ENCODE measurements at regions not wholly inside any gene's neighbourhood (a gene's known extent, or its start where the extent isn't known, plus 50 kb on each side); places are given as distances from the start of the nearest gene placed in this dataset.

DNA sequence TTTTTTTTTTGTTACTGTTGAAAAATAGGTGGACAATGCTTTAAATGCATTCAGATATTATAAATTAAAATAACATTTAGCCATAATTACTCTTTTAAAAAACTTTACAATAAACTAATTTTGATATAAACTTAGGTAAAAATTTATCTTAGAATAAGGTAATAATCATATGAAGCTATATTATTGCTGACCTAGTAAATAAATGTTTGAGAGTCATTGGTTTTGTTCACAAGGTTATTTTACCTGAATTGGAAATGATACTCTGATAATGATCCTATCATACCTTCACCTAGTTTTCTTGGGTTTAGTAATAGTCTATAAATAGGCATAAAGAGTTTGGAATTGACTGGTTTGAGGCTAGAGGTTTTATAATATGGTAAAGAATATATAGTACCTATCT, 1076.4 kb upstream of the CDH6 start:
- DNase-seq, result no peak

DNA sequence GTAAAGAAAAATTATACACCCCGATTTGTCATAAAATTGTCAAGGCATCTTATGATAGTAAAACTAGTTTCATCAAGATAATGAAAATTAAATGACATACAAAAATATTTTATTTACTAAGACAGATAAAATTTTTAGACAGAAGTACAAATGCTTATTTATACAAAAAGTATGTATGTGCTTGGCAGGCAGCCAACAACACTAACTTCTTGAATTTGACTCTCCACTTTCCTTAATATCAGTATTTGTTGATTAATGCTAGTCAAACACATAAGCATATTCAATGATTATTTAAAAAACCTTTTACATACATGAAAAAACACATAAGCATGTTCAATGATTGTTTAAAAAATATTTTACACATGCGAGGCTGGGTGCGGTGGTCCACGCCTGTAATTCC, 1079.9 kb upstream of the CDH6 start:
- DNase-seq, result no peak

DNA sequence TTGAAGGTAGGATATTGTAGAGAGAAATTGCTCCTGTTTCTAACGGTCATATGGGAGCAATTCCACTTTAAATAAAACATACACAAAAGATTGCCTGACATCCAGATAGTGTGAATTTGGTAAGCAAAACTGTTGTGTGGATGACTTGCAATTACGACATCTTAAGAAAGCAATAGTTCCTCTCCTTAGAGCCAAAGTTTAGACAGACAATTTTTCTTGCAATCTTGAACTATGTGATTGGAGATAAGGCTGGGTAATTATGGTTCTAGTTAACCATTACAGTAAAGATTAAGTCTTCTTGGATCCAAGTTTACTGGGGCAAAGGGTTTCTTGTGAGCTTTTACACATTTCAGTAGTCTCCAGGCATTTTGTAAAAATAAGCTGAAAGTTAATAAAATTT, 1080.6 kb upstream of the CDH6 start:
- no peak for DNase-seq

DNA sequence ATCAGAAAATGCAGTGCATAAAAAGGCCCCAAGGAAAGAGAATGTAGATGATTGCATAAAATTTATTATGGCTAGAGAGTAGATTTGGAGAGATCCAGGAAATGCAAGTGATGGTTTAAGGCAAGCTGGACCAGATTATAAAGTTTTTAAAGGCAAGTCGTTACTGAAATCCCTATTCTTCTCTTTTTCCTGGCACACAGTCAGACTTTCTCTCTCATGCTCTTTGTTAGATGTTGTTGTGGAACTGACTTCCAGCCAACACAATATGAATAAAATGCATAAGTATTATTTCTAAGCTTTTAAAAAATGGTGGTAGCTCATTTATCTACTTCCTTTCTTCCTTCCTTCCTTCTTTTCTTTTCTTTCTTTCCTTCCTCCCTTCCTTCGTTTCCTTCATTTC, 1085.4 kb upstream of the CDH6 start:
- DNase-seq, result no peak

DNA sequence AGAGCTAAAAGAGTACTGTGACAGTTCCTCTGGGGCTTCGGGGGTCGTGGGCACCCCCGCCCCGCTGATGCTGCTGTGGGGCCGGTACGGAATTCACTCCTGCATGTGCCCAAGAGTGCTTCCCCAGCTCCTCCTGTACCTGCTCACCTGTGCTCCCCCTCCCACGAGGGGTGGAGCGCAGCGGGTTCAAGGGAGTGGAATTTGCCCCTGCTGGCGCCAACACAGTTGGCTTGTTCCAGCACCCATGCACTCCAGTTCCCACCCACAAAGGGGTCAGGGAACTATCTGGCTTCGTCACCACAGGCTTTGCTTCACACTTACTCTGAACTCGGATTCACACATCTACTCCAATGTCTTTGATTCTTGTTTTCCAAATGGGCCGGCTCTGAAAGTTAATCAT, 1086.9 kb upstream of the CDH6 start:
- no peak for DNase-seq

DNA sequence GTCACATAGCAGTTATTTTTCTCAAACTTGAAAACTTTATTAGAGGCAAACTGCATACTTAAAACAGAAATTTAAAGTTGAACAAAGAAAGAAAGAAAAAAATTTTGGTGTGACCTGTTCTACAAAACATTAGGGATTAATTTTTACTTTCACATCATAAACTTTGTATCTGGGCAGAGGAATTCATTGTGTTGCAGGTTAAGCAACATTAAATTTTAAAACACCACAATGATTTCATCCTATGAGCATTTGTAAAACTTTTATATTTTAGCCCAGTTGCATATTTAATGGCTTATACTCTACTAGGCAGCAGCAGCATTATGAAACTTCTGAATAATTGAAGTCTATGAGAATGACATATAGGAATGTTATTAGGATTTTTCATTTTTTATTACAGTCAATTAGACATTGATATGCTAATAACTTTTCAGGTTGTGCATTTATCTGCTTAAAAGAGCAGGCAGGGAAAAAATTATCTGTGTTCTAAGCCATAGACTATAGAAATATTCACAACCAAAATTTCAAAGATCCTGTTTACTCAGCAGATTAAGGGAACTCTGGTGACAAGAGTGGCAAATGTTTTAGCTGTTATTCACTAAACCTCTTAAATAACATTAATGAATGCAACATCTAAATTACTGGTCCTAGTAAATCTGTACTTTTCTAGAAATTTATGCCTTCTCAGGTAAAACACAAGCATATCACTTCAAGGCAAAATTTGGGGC, 1088.5 kb upstream of the CDH6 start:
- DNase-seq, result no peak

DNA sequence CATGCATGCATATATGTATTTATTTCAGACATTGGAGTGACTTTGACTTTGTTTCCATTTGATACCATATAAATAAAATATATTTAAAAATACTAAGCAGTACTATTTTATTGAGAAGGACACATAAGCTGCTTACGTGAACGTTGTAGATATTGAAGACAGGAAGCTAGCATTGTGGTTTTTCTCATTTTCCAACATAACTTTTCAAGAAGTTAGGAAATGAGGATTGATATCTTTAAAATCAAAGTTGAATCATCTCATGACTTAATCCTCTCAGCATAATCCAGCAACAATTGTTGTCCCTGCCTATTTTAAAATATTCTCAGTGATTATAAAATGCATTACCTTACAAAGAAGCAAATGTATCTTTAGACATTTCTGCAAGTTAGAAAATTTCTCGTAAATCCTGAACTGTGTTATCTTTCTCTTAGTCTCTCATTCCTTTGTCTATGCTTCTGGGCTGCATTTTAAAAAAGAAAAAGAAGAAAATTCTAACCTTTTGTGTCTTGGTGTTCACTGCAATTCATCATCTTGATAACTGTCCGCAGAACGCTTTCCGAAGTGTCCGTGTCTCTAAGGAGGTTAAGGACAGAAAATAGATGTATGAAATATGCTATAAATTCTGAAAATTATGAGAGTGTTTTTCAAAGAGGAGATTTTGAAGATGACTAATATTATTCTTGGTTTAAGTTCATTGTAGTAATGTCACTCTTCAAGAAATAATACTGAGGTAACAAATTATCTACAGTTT, 1089.9 kb upstream of the CDH6 start:
- no peak for DNase-seq

DNA sequence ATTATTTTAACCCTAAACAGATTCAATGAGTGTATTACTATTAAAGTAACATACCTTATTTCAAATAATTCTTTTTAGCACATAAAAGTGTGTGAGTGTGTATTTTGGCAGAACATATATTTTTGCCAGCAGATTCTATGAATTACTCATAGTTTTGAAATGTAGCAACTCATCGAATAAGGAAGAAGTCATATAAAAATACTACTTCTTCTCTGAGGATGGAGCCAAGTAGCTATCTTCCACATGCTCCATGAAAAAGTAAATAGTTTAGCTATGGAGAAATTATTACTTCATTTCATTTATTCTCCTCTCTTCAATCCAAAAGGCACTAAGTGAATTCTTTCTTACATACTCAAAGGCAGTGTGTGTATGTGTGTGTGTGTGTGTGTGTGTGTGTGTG, 1090.4 kb upstream of the CDH6 start:
- no peak for DNase-seq

DNA sequence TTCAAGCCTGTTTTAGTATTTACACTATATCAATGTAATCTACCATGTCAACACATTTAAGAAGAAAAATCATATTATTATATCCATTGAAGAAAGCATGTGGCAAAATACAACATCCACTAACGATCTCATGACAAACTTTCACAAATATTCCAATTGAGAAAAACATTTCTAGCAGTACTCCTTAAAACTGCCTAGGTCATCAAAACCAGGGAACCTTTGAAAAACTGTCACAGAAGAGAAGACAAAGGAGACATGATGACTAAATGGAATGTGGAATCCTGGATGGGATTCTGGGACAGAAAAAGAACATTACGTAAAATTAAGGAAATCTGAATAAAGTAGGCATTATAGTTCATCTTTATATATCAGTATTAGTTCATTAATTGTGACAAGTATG, 1091.3 kb upstream of the CDH6 start:
- no peak for DNase-seq

DNA sequence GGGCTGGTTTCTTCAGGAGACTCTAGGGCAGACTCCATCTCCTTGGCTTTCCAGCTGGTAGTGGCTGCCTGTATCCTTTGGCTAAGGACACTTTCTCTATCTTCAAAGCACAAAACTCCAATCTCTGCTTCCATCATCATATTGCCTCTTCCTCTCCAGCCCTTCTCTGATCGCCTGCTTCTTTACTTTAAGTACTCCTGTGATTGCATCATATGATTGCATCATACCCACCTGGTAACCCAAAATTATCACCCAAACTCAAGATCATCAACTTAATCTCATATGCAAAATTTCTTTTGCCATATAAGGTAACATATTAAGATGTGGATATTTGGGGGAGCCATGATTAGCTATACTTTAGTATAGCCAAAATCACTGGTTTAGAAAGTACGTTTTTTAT, 1092.6 kb upstream of the CDH6 start:
- no peak for DNase-seq

DNA sequence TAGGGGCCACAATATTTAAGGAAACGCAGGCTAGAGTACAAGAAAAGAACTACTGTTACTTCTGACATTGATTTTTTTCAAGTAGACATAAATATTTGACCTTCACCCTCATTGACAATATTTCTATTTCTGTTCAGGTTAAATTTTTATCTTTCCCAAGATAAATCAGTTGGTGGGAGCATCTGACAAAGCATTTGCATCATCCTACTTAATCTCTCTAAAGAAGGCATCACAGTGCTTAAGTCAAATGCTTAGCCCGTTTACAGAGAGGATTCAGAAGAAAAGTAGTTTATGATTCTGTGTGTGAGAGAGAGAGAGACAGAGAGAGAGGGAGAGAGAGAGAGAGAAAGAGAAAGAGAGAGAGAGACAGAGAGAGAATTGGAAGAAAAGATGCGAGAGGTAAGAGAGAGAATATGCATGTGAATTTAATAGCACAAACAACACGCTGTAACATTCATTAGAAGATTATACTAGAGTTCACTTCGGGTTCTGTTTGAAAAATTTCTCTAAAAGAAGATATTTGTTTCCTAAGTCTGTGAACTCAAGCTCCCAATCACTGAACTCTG, 1093.3 kb upstream of the CDH6 start:
- DNase-seq, result no peak

DNA sequence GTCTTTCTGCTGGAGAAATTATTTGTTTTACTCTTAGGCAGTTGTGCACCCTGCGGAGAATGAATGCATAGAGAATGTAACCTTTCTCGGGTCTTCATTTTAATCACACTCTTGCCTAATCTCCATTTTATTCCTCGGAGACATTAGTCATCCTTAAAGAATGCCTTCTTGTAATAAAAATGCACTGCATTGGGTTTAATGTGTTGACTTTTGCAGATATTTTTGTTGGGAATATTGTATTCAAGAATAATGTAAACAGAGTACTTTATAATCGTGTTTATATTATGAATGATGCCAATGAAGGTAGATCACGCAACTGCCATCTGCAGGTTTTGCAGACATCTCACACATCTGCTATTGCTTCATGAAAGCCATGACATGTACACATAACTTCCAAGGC, 1093.9 kb upstream of the CDH6 start:
- DNase-seq, result no peak

DNA sequence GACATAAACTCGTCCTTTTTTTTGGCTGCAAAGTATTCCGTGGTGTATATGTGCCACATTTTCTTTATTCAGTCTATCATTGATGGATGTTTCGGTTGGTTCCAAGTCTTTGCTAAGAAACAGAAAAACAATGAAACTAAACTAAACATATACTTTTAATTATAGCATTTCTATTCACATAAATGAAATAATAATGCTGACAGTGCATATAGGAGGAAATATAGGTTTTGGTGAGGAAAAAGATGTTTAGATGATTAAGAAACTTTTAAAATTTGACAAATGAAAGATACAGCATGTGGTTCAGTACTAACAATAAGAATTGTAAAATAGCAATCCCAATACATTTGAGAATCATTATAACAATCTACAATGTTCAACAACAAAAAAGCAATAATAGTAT, 1094.5 kb upstream of the CDH6 start:
- DNase-seq, result no peak

DNA sequence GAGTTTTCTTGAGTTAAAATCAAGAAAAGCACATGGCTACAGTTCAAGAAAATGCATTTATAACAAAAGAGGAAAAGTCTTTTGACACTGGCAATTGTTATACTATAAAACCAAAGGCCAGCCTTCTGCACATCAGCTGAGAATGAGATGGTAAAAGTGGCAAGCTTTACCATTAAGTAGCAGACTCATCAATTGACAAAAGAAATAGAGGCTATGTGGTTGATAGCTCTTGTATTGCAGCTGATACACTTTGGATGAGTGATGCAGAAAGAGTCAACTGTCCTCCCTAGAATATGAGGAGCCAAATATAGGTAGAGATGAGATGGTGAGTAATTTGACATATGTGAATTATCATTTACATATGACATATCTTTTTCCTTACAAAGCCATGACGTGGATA, 1100.9 kb upstream of the CDH6 start:
- DNase-seq, result no peak

DNA sequence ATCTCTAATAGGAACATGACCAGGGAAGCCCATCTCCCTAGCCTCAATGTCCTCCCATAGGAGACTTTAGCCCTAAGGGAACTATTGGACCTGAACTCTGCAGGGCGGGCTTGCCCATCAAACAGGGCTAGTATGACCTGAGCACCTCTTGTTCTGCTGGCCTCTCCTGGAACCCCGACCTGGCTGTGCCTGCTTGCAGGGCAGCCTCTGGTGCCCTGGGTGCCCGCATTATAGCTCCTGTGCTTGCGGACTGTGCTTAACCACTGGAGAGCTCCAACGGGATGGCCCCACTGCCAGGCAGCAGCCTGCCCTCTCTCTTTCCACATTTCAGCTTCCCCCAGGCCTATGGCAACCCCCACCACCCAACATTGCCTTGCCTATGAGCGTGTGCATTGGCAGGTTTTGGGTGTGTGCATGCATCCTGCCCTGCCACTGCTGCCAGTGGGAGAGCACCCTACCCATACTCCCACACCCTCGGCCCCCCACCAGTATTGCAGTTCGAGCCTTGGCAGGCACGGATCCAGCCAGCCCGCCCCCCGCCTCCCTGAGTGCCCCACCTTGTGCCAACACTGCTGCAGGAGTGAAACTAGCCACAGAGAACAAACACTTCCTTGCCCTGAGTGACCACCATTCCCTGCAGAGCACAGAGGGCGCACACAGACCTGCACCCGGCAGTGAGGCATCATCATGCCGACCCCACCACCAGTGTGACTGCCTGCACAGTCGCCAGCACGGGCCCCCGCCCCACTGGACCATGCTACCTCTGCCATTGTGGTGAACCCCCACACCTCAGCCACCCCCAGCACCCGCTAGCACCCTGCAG, 1123.8 kb upstream of the CDH6 start:
- no peak for DNase-seq

DNA sequence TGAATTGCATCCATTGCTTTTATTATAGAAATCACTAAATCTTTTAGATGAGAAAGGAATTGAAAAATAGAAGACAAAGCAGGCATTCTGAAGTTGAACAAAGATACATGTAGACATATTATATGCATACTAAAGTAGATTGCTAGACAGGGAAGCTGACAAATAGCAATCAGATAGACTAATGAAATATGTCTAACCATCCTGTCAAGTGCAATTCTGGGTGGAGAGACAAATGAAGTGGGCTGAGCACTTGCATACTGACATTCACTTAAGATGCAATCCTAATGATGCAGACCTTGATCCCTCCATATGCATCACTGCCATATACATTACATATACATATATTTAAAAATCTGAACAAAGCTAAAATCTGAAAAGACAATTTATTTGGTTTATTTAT, 1130.0 kb upstream of the CDH6 start:
- no peak for DNase-seq

DNA sequence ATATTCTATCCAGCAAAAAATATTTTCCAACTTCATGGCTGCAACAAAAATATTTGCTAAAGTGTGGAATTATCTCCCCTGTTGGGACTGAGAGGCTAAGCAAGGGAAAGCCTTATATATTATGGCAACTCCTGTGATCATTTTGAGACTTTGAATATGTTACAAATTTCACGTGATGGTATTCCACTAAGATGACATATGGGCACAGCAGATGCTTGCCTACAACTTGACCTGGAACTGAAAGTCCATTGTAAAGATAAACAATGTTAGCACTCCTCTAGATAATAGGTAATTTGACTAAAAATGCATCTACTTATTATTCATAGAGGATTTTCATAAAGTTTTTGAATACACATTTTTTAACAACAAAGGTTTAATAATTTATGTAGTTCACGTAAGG, 1141.5 kb upstream of the CDH6 start:
- no peak for DNase-seq

DNA sequence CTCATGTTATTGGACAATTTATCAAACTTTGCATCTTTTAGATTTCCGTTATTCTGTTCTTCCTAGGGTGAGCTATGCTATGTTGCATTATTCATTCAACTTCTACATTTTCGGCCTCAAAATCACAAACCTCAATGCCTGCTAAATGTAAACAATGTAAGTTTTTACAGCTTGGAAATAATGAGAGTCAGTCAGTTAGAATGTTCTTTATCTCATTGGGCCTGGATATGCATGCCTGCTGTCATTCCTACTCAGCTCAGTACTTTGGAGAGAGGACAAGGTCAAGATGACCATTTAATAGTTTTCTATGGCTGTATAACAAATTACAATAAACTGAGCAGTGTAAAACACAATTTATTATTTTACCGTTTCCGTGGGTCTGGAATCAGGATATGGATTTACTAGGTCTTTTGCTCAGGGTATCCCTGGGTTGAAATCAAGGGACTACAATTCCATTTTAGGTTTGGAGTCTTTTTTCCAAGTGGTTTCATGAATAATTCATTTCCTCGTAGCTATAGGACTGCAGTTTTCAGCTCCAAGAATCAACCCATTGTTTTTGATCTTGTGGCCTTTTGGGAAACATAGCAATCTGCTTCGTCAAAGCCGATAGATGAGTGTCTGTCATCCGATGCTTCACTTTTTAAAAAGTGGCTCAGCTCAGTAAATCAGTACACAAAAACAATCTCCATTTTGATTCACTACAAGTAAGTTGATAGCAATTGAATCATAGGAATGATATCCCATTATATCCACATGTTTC, 1143.2 kb upstream of the CDH6 start:
- DNase-seq, result no peak

DNA sequence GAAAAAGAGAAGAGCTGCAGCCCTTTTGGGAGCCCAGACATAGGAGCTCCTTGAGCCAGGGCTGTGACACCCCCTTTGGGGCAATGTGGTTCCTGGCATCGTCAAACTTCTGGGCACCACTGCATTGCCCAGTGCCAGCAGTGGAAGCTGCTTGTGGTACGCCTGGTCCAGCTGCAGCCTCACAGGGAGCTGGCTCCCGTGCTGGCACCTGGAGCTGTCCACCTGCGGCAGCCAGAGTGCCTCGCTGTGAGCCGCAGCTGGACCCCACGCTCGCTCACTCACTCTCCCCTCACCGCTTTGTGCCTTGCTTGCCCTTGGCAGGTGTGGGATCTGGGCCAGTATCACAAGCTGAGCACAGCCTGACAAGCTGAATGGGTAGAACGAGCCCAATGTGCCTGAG, 1150.8 kb upstream of the CDH6 start:
- no peak for DNase-seq

DNA sequence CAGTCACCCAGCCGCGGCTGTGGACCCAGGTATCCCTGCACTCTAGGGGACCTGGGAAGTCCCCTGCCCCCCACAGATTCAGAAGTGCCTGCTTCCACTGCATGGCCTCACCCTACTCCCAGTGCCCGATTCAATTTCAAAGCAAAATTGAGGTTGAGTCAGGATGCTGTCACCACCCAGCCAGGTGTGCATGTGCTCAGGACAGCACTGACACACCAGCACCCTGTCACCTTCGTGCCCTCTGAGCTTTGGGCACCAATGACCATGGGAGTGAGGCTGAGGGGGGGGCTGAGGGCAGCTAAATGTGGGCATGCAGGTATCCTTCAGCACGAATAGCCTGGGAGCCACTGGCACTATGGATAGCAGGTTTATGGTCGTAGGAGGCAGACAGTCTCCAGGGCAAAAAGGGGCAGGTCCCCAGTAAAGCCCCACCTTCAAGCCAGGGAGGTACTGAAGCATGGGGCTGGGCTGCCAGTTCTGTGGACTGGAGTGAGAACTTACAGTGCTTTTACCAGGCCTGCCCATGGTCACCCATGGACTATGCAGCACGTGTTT, 1151.6 kb upstream of the CDH6 start:
- no peak for DNase-seq

DNA sequence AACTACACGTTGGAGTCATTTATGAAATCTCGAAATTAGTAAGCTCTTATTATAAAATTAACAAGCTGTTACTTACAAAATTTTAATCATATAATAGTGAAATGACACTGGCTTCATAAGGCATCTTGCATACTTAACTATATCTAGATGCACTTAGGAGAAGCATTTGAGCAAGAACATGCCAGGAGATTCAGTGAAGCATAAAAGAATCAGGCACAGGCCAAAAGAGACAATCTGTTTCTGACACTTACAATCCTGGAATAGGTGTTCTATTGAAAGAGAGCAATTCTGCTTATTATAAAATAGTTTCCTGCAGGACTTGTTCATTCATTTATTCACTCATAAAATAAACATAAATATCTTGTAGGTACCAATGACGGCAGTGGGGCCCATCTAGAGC, 1152.2 kb upstream of the CDH6 start:
- no peak for DNase-seq

DNA sequence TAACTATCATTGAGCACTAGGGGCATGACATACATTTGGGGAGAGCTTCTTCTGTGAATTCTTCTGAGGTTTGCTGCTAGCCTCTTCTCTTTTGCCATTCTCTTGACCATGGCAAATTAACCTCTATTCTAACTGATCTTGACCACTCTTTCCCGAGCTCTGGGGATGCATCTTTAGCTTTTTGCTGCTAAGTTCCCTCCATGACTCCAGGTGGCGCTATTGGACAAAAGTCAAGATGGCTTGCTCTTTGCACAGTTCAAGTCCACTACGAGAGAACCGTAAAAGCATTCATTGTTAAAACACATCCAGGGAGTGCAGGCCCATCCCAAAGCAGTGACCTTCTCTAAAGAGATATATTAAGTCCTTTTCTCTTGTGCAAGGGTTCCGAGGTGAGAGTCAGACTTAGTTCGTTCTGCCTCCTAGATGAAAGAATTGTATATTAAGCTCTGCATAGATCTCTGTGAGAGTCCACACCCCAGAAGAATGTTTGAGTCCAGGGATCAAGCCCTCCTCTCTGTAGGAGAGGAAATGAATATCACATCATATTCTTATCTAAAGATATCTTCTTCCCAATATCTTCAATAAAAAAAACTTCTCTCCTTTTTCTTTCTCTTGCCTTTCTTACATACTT, 1152.9 kb upstream of the CDH6 start:
- no peak for DNase-seq

Data from effector CD8-positive, alpha-beta T cell (primary cell).